22Rv1 (cell line): ENCODE measurements at regions not wholly inside any gene's neighbourhood (a gene's known extent, or its start where the extent isn't known, plus 50 kb on each side); places are given as distances from the start of the nearest gene placed in this dataset.

Experiments
- CTCF ChIP-seq: fragments of 450-650 bp; IDR thresholded peaks from 2 replicates; pipeline ENCODE4 v1.5.1; 2017; ENCODE audit warnings: mild to moderate bottlenecking
- ZFX ChIP-seq: fragments of 450-650 bp; IDR thresholded peaks from 2 replicates; pipeline ENCODE4 v1.6.1; 2017; ENCODE audit warnings: antibody characterized with exemption, borderline replicate concordance

GRCh38 chr16:80046261-80046660 lies 445.7 kb upstream of the MAF start:
- TF ChIP-seq CTCF, result no peak
- TF ChIP-seq ZFX, result no peak
